Activated naive CD8-positive, alpha-beta T cell treated with anti-CD3 and anti-CD28 coated beads, Interleukin-2, amount 10 ng/mL, durations not matched to agents 7 days and 5 days (primary cell): ENCODE measurements at regions not wholly inside any gene's neighbourhood (a gene's known extent, or its start where the extent isn't known, plus 50 kb on each side); places are given as distances from the start of the nearest gene placed in this dataset.
"Not testable (repeated sequence)": the region's sequence is repeated elsewhere in the genome, so short reads cannot be mapped to it uniquely, and the experiment has no call there.

Source experiments
- ATAC-seq: fragments of 150-1000 bp; cut with Tn5 transposase; one replicate; pipeline ENCODE4 v1.10.0; 2021; ENCODE audit warnings: low read depth, moderate library complexity
- POLR2A ChIA-PET: fragments of 350-600 bp; sonication (Branson Sonifier 250); formaldehyde crosslinking; loops from one replicate; lab custom pipeline; 2021; ENCODE audit warnings: antibody characterized with exemption; lab: Charles Lee
- DNase-seq: peaks from one replicate; pipeline ENCODE4 v3.0.0; 2021
- H3K27ac Mint-ChIP-seq: one replicate; pipeline ENCODE4 v1.8.0; 2022; ENCODE audit warnings: mild to moderate bottlenecking, mixed read lengths
- H3K27me3 Mint-ChIP-seq: one replicate; pipeline ENCODE4 v1.8.0; 2022; ENCODE audit warnings: mild to moderate bottlenecking, moderate library complexity, mixed read lengths
- H3K36me3 Mint-ChIP-seq: one replicate; pipeline ENCODE4 v1.8.0; 2021; ENCODE audit warnings: mild to moderate bottlenecking, mixed read lengths
- H3K4me1 Mint-ChIP-seq: one replicate; pipeline ENCODE4 v1.8.0; 2021; ENCODE audit warnings: mixed read lengths
- H3K4me3 Mint-ChIP-seq: one replicate; pipeline ENCODE4 v1.8.0; 2022; ENCODE audit warnings: mild to moderate bottlenecking, moderate library complexity, mixed read lengths
- H3K9me3 Mint-ChIP-seq: one replicate; pipeline ENCODE4 v1.8.0; 2021; ENCODE audit warnings: mixed read lengths

GRCh38 chr11:23885801-23886200 is 611.1 kb upstream of the LUZP2 start:
- POLR2A ChIA-PET: no interaction called here
- Mint-ChIP-seq H3K27me3 (no peaks in the 10 kb centered on the region), H3K4me3 (no peak overlapping the region), H3K36me3 (no peaks in the 10 kb centered on the region), H3K4me1 (no peaks in the 10 kb centered on the region), H3K9me3 (peaks cover 9% of the 10 kb centered on the region), H3K27ac (no peak overlapping the region)
- DNase-seq (no peak), ATAC-seq (no peak)

DNA sequence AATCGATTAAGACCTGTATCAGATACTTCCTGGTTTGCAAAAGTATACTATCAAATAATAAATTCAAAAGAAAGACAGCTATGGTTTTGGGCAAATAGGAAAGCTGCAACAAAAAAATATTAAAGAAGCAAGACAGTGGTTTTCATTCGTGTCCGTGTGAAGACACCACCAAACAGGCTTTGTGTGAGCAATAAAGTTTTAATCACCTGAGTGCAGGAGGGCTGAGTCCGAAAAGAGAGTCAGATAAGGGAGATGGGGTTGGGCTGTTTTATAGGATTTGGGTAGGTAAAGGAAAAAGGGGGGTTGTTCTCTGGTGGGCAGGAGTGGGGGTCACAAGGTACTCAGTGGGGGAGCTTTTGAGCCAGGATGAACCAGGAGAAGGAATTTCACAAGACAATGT is 609.7 kb upstream of the LUZP2 start:
- ATAC-seq, POLR2A ChIA-PET, H3K4me1 Mint-ChIP-seq, H3K9me3 Mint-ChIP-seq, H3K36me3 Mint-ChIP-seq, H3K27ac Mint-ChIP-seq, H3K27me3 Mint-ChIP-seq, H3K4me3 Mint-ChIP-seq, DNase-seq: not testable (repeated sequence)

- ATAC-seq (no peak), DNase-seq (no peak)
- no peaks in the 10 kb centered on the region for H3K4me1 Mint-ChIP-seq
- no peaks in the 10 kb centered on the region for H3K36me3 Mint-ChIP-seq
- H3K4me3 Mint-ChIP-seq: no peak overlapping the region
- H3K27ac Mint-ChIP-seq: no peak overlapping the region
- POLR2A ChIA-PET: no interaction called here
- no peaks in the 10 kb centered on the region for H3K9me3 Mint-ChIP-seq
- no peaks in the 10 kb centered on the region for H3K27me3 Mint-ChIP-seq
These were observed 603.7 kb upstream of the LUZP2 start for GRCh38 chr11:23893126-23893525.

DNA sequence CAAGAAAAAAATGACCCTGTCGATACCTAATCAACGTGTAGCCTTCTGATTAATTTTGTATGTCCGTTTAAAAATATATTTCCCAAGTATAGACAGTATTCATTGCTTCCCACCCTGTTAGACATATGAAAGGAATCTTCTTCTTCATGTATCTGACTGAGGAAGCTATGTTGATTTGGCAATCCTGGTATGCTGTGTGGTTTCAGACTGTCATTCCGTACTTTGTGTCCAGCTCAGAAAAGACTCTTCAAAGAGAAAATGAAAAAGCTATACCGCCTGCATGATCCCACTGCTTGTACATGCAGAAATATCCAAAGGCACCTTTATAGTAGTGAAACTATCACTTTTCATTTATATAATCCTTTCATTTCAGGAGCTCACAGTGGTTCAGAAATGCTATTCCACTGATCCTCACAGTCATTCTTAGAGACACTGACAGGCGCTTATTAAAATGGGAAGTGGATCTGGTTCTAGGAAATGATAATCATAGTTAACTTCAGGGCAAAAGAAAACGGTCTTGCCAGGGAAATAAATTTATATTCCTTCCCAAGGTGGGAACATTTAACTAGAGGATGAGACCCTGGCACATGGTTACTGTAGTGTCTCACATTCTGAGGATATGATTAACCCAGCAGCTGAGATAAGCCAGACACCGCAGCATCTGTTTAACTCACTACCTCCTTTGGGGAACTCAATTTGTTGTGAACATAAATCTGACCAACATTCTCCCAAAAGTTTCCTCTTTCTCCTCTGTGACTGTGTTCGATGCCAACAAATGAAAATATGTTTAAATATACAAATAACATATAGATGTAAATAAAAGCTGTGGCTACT is 599.2 kb upstream of the LUZP2 start:
- ATAC-seq (no peak), DNase-seq (no peak)
- Mint-ChIP-seq H3K36me3 (no peaks in the 10 kb centered on the region), H3K9me3 (no peaks in the 10 kb centered on the region), H3K27ac (no peak overlapping the region), H3K4me1 (no peaks in the 10 kb centered on the region), H3K27me3 (no peaks in the 10 kb centered on the region), H3K4me3 (no peak overlapping the region)
- POLR2A ChIA-PET: no interaction called here

- H3K27ac Mint-ChIP-seq: no peak overlapping the region
- POLR2A ChIA-PET: no interaction called here
- no peaks in the 10 kb centered on the region for H3K9me3 Mint-ChIP-seq
- H3K4me3 Mint-ChIP-seq: no peak overlapping the region
- no peak for DNase-seq
- H3K36me3 Mint-ChIP-seq: no peaks in the 10 kb centered on the region
- no peaks in the 10 kb centered on the region for H3K4me1 Mint-ChIP-seq
- H3K27me3 Mint-ChIP-seq: no peaks in the 10 kb centered on the region
- no peak for ATAC-seq
These were observed 593.7 kb upstream of the LUZP2 start for GRCh38 chr11:23903044-23903704.

- POLR2A ChIA-PET: no interaction called here
- Mint-ChIP-seq H3K27ac (no peak overlapping the region), H3K4me3 (no peak overlapping the region), H3K36me3 (no peaks in the 10 kb centered on the region), H3K9me3 (no peaks in the 10 kb centered on the region), H3K4me1 (no peaks in the 10 kb centered on the region), H3K27me3 (no peaks in the 10 kb centered on the region)
- no peak for DNase-seq
- ATAC-seq: no peak
These were observed 577.4 kb upstream of the LUZP2 start for GRCh38 chr11:23919455-23919854.

GRCh38 chr11:23923357-23923756 is 573.5 kb upstream of the LUZP2 start:
- DNase-seq (no peak), ATAC-seq (no peak)
- Mint-ChIP-seq H3K27ac (no peak overlapping the region), H3K27me3 (no peaks in the 10 kb centered on the region), H3K9me3 (no peaks in the 10 kb centered on the region), H3K4me1 (no peaks in the 10 kb centered on the region), H3K4me3 (no peak overlapping the region), H3K36me3 (no peaks in the 10 kb centered on the region)
- POLR2A ChIA-PET: no interaction called here

GRCh38 chr11:23924226-23924625 is 572.6 kb upstream of the LUZP2 start:
- Mint-ChIP-seq H3K4me1 (no peaks in the 10 kb centered on the region), H3K9me3 (no peaks in the 10 kb centered on the region), H3K36me3 (no peaks in the 10 kb centered on the region), H3K27ac (no peak overlapping the region), H3K4me3 (no peak overlapping the region), H3K27me3 (no peaks in the 10 kb centered on the region)
- no peak for ATAC-seq
- DNase-seq: no peak
- POLR2A ChIA-PET: no interaction called here

GRCh38 chr11:23931443-23931842 is 565.4 kb upstream of the LUZP2 start:
- POLR2A ChIA-PET: no interaction called here
- Mint-ChIP-seq H3K4me3 (no peak overlapping the region), H3K27ac (no peak overlapping the region), H3K36me3 (no peaks in the 10 kb centered on the region), H3K27me3 (no peaks in the 10 kb centered on the region), H3K9me3 (peaks cover 5% of the 10 kb centered on the region), H3K4me1 (no peaks in the 10 kb centered on the region)
- ATAC-seq: no peak
- no peak for DNase-seq

DNA sequence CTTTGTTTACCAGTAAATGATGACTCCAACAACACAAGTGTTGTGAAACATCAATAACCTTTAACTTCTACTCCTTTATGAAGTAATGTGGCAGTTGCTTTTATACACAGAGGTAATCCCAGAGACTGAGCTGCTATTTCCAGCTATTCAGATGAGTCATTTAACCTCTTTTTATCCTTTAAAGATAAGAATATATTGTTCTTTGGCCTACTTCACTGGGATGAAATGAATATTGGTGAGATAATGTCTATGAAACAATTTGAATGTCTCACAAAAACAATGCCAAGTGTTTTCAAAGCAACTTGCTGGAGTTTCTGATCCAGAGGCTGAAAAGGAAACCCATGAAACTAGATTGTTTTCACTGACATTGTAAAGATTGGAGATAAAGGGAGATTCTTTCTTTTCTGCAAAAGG is 564.4 kb upstream of the LUZP2 start:
- DNase-seq (no peak), ATAC-seq (no peak)
- Mint-ChIP-seq H3K9me3 (peaks cover 5% of the 10 kb centered on the region), H3K4me3 (no peak overlapping the region), H3K4me1 (no peaks in the 10 kb centered on the region), H3K27ac (no peak overlapping the region), H3K36me3 (no peaks in the 10 kb centered on the region), H3K27me3 (no peaks in the 10 kb centered on the region)
- POLR2A ChIA-PET: no interaction called here

DNA sequence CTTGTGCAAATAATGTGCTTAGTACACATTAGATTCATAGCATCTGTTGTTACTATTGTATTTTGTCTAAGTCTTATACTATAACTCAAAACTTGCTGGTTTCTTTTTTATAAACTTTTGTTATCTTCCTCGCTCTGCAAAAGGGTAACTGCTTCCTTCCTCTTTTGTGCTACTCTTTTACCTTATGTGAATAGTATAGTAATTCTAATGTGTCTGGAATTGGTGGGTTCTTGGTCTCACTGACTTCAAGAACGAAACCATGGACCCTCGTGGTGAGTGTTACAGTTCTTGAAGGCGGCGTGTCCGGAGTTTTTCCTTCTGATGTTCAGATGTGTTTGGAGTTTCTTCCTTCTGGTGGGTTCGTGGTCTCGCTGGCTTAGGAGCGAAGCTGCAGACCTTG is 563.1 kb upstream of the LUZP2 start:
- peaks cover 5% of the 10 kb centered on the region for H3K9me3 Mint-ChIP-seq
- POLR2A ChIA-PET: no interaction called here
- H3K27ac Mint-ChIP-seq: no peak overlapping the region
- no peaks in the 10 kb centered on the region for H3K27me3 Mint-ChIP-seq
- no peak for ATAC-seq
- no peaks in the 10 kb centered on the region for H3K36me3 Mint-ChIP-seq
- H3K4me3 Mint-ChIP-seq: no peak overlapping the region
- H3K4me1 Mint-ChIP-seq: no peaks in the 10 kb centered on the region
- DNase-seq: no peak

- H3K9me3 Mint-ChIP-seq, H3K4me1 Mint-ChIP-seq, DNase-seq, ATAC-seq, H3K36me3 Mint-ChIP-seq, H3K4me3 Mint-ChIP-seq, H3K27me3 Mint-ChIP-seq, H3K27ac Mint-ChIP-seq, POLR2A ChIA-PET: not testable (repeated sequence)
These were observed 562.1 kb upstream of the LUZP2 start for GRCh38 chr11:23934671-23935270.

GRCh38 chr11:23942117-23942815 is 554.6 kb upstream of the LUZP2 start:
- H3K27ac Mint-ChIP-seq, POLR2A ChIA-PET: not testable (repeated sequence)

More at GRCh38 chr11:23942117-23942815, 554.6 kb upstream of the LUZP2 start:
- H3K36me3 Mint-ChIP-seq, H3K4me3 Mint-ChIP-seq, H3K9me3 Mint-ChIP-seq, ATAC-seq, DNase-seq, H3K4me1 Mint-ChIP-seq, H3K27me3 Mint-ChIP-seq: not testable (repeated sequence)
